Pancreas (tissue), 10 donors: ENCODE measurements at regions not wholly inside any gene's neighbourhood (a gene's known extent, or its start where the extent isn't known, plus 50 kb on each side); places are given as distances from the start of the nearest gene placed in this dataset.

Experiments
- ATAC-seq, 4 donors: fragments of 200-7000 bp; cut with Tn5 transposase; one replicate each; pipeline versions ENCODE4 v1.8.0 to v1.9.1; 2020; ENCODE audit warnings: mild to moderate bottlenecking in 4 of 4, moderate library complexity in 4 of 4
- DNase-seq, 6 donors: peaks; one replicate each; pipeline ENCODE4 v3.0.0-alpha.2; 2020
- FAIRE-seq: peaks from 2 replicates; lab custom pipeline; 2012; peaks lifted over from hg19 to GRCh38; lab: Jason Lieb, UNC
- H3K27ac ChIP-seq, 4 donors: fragments of 200-600 bp; sonication (generic); 1 replicate in 3 of 4; 2 replicates in 1 of 4; pipeline versions ENCODE4 v1.5.0 to v1.8.0; 2020
- H3K27me3 ChIP-seq, 4 donors: fragments of 200-600 bp; one replicate each; pipeline ENCODE4 v1.8.0; 2021
- H3K36me3 ChIP-seq, 3 donors: fragments of 200-600 bp; sonication (generic) in 1 of 3; one replicate each; pipeline versions ENCODE4 v1.5.0 to v1.8.0; 2020 to 2021
- H3K4me1 ChIP-seq, 3 donors: fragments of 200-600 bp; one replicate each; pipeline ENCODE4 v1.8.0; 2021
- H3K4me3 ChIP-seq, 4 donors: fragments of 200-600 bp; sonication (generic) in 2 of 4; one replicate each; pipeline versions ENCODE4 v1.5.0 to v1.8.0; 2020 to 2021
- H3K9me3 ChIP-seq, 4 donors: fragments of 200-600 bp; one replicate each; pipeline ENCODE4 v1.8.0; 2021
- CTCF ChIP-seq, 4 donors: fragments of 200-600 bp; sonication (generic) in 3 of 4; IDR thresholded peaks; one replicate each; pipeline versions ENCODE4 v1.5.0 to v1.8.0; 2021; ENCODE audit warnings: antibody characterized with exemption in 4 of 4
- WGBS, 2 donors: extraction: QIAGEN DNeasy Blood & Tissue Kit; methylation state at CpG; one replicate each; pipeline ENCODE4 v1.1.7; 2013; 5-methylcytosine and 5-hydroxymethylcytosine counted together
- intact Hi-C, 3 donors: fragments of 100-400 bp; cut with DNase I; formaldehyde crosslinking; loops; one replicate each; pipeline versions ENCODE4 v1.11.1 to v1.14.2; 2022
- donor health status: healthy with polysubstance abuse.
- donor health status: DM: no; HTN: no; CAD: no; lungs with moderate emphysema.
- donor health status: DM: no; HTN: no; CAD: no.
- donor health status: control.
- donor health status: control.
- donor health status: Bipolar disorder and iron deficiency.
- donor health status: DM: yes; HTN: yes; CAD: no.
- donor health status: DM: no; HTN: no; CAD: no.
- donor health status: DM: no; HTN: no; CAD: no.
- donor health status: DM: yes; HTN: yes; CAD: no.

- Histone ChIP-seq H3K36me3 (no peaks in the 10 kb centered on the region), H3K9me3 (no peaks in the 10 kb centered on the region), H3K4me1 (no peaks in the 10 kb centered on the region), H3K27ac (no peak overlapping the region), H3K27me3 (no peaks in the 10 kb centered on the region), H3K4me3 (no peak overlapping the region)
- WGBS, 2 donors, result 48 to 56% methylated on average over 2 of the region's 2 CpGs
- TF ChIP-seq CTCF (IDR thresholded peaks at IDR 0.05), result no peak
- ATAC-seq, result no peak
- intact Hi-C loops, result no loop called here
- DNase-seq, result no peak
- no peak for FAIRE-seq
Measured at GRCh38 chr4:24203926-24204325, 314.1 kb upstream of the PPARGC1A start.

DNA sequence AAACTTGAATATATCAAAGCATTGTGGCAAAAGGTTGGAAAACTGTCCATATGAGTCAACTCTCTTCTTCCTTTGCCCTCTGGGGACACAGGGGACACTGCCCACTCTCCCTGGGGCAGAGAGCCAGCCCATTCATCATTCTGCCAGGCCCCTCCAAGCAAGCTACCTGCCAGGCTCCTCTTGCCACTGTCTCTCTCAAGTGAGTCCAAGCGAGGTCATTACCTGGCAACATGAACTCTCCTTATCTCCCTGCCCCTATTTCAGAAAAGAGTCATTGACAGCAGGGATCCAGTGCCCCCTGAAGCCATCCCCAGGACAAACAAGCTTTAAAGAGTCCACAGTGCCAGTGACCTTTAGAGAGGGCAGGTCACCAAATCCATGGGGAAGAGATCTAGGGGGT, 312.7 kb upstream of the PPARGC1A start:
- 44 to 47% methylated on average over 1 of the region's 1 CpG for WGBS, 2 donors
- Histone ChIP-seq H3K4me1 (no peaks in the 10 kb centered on the region), H3K4me3 (no peak overlapping the region), H3K9me3 (no peaks in the 10 kb centered on the region), H3K27me3 (no peaks in the 10 kb centered on the region), H3K36me3 (no peaks in the 10 kb centered on the region), H3K27ac (no peak overlapping the region)
- no peak for ATAC-seq
- FAIRE-seq, result no peak
- DNase-seq, result no peak
- intact Hi-C loops, result no loop called here
- TF ChIP-seq CTCF (IDR thresholded peaks at IDR 0.05), result no peak

DNA sequence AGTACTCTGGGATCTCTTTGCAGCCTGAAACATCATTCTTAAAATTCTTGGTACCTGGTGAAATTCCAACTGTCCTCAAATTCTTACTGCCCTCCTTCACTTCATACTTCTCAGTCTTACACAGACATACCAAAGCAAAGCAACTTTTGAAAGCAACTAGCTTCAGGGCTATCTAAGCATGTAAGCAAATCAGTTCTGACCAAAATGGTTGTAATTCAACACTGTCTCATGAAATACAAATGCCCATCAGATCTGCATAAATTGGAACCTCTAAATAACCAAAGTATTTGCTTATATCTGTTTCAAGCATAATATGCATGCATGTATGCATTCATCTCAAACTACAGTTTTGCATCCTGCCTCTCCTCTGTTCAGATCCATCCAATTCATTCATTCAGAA, 308.1 kb upstream of the PPARGC1A start:
- FAIRE-seq (no peak), DNase-seq (no peak)
- TF ChIP-seq CTCF (IDR thresholded peaks at IDR 0.05), result no peak

DNA sequence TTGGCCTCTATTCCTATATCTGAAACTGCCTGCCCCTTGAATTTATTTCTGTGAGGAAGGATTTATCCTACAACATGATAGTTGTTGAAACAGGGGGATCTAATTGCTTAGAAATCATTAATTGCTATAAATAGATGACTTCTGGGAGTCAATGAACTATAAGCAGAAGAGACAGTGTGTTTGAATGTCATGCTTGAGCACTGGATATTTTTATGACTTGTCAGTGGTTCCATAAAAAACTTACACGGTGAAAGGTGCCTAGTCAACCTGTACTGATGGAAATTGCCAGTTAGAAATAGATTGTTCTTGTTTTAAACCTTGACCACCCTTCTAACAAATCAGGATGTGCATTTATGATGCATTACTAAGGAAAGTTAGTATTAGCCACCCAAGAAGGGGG, 306.9 kb upstream of the PPARGC1A start:
- DNase-seq, result no peak
- TF ChIP-seq CTCF (IDR thresholded peaks at IDR 0.05), result no peak
- no peak overlapping the region for H3K4me3 ChIP-seq
- intact Hi-C loops, result no loop called here
- no peaks in the 10 kb centered on the region for H3K9me3 ChIP-seq
- no peak for FAIRE-seq
- H3K4me1 ChIP-seq, result no peaks in the 10 kb centered on the region
- no peaks in the 10 kb centered on the region for H3K27me3 ChIP-seq
- no peaks in the 10 kb centered on the region for H3K36me3 ChIP-seq
- ATAC-seq, result no peak
- no peak overlapping the region for H3K27ac ChIP-seq
- 32 to 42% methylated on average over 1 of the region's 1 CpG for WGBS, 2 donors

More for the DNA sequence above, 308.1 kb upstream of the PPARGC1A start:
- Histone ChIP-seq H3K9me3 (no peaks in the 10 kb centered on the region), H3K27me3 (no peaks in the 10 kb centered on the region), H3K36me3 (no peaks in the 10 kb centered on the region), H3K4me1 (no peaks in the 10 kb centered on the region), H3K4me3 (no peak overlapping the region), H3K27ac (no peak overlapping the region)
- no peak for ATAC-seq
- intact Hi-C loops, result no loop called here

DNA sequence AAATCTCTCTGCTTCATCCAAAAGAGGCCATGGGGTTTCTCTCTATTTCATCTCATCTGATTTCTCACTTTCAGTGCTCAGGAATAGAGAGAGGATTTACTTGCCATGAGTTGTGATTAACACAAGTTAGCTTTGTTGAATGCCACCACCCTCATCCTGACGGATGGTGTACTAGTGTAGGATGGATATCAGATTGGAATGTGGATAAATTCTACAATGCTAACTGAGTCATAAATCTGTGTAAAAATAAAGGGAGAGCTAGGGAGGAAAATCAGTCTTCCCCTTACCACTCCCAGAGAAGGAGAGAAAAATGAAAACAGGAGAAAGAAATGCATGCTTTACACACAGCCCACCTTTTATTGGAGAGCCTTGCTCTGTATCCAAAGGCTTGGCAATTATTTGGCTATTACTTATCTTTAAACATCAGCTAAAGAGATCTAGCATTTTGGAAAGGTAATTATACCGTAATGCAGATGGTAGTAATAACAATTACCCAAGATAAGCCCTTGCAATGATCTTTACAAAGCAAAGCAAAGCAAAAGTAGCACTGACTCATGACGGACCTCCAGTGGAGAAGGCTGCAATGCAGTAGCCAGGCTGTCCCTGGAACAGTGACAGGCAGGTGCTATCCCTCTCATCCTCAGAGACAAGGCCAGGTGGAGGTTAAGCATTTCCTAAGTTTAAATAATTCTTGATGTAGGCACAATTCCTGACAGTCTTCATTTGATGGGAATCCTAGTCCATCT, 306.3 kb upstream of the PPARGC1A start:
- TF ChIP-seq CTCF (IDR thresholded peaks at IDR 0.05), result no peak
- Histone ChIP-seq H3K36me3 (no peaks in the 10 kb centered on the region), H3K4me1 (no peaks in the 10 kb centered on the region), H3K9me3 (no peaks in the 10 kb centered on the region), H3K27ac (no peak overlapping the region), H3K4me3 (no peak overlapping the region), H3K27me3 (no peaks in the 10 kb centered on the region)
- DNase-seq, result no peak
- WGBS, 2 donors, result 41 to 61% methylated on average over 3 of the region's 3 CpGs
- intact Hi-C loops, result no loop called here
- FAIRE-seq, result no peak
- ATAC-seq, result no peak
